Stomach (tissue), 4 donors: ENCODE measurements at regions not wholly inside any gene's neighbourhood (a gene's known extent, or its start where the extent isn't known, plus 50 kb on each side); places are given as distances from the start of the nearest gene placed in this dataset.

Experiments
- CTCF ChIP-seq, 7 experiments: fragments of 450-650 bp in 4 of 7; fragments of 200-600 bp in 3 of 7; sonication (generic) in 3 of 7; IDR thresholded peaks; one replicate each; pipeline ENCODE4 v1.5.1; 2016 to 2019; ENCODE audit warnings: antibody characterized with exemption in 7 of 7, control low read depth in 2 of 7, mild to moderate bottlenecking in 1 of 7
- POLR2A ChIP-seq, 4 donors: fragments of 450-650 bp; IDR thresholded peaks; one replicate each; pipeline ENCODE4 v1.6.1; 2016; ENCODE audit warnings: antibody characterized with exemption in 4 of 4, control low read depth in 2 of 4, mild to moderate bottlenecking in 1 of 4, moderate library complexity in 1 of 4

- no peak for TF ChIP-seq CTCF (IDR thresholded peaks at IDR 0.05)
- TF ChIP-seq POLR2A (IDR thresholded peaks at IDR 0.05), result no peak
These were observed 406.1 kb upstream of the MARCKS start for GRCh38 chr6:113451049-113451448.
